ENCODE measurements at regions not wholly inside any gene's neighbourhood (a gene's known extent, or its start where the extent isn't known, plus 50 kb on each side); places are given as distances from the start of the nearest gene placed in this dataset.
A peak's percentile ranks its signal among the peaks of the same experiment; 100 is the strongest.

DNA sequence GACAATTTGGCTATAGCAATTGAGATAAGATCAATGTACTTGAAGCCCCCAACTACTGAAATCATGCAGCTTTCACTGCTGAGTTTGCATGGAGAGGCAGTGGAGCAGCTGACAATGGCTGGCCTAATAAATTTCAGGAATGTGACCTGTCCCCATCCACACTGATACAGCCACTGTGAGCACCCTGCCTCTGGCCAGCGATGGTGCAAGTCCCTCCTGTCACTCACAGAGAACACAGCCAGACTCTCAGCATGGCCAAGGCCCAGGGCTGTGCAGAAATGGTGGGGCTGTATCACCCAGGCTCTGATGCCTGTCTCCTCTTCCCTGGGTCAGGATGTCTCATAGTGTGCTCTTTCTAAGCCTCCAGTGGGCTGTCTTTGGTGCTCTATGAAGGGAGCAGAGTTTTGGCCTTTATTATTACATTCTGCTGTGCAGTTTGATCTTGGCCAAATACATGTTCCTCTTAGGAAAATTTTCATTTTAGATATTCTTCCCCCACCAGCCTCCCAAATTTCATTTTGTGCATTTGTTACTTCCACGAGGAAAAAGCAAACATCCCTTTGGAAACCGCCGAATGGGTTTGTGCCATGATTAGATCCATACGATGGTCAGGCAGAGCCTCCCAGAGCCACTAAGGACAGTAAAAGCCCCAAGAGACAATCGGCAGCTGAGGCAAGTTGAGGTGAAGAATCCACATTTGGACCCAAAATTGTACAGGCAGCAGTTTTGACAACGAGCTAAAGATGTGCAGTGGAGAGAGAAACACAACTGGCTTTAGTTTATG lies 85.1 kb upstream of the WSCD2 start:
- Histone ChIP-seq H3K36me3 (no peaks in the 10 kb centered on the region), H3K4me1 (peaks cover 0 to 3% of the 10 kb centered on the region in 2 donors), H3K4me3 (no peak overlapping the region), H3K27ac (no peak overlapping the region), H3K9me3 (no peaks in the 10 kb centered on the region), H3K27me3 (no peaks in the 10 kb centered on the region)
- DNase-seq (no peak), ATAC-seq (no peak)
- intact Hi-C loops (cut with DNase I; ENCODE audit: low total_unique reads) (no loop called here), in situ Hi-C loops (cut with MboI; ENCODE audit: low sequenced_read_pairs in 4 of 4) (no loop called here)
- TF ChIP-seq, protein P1, sequence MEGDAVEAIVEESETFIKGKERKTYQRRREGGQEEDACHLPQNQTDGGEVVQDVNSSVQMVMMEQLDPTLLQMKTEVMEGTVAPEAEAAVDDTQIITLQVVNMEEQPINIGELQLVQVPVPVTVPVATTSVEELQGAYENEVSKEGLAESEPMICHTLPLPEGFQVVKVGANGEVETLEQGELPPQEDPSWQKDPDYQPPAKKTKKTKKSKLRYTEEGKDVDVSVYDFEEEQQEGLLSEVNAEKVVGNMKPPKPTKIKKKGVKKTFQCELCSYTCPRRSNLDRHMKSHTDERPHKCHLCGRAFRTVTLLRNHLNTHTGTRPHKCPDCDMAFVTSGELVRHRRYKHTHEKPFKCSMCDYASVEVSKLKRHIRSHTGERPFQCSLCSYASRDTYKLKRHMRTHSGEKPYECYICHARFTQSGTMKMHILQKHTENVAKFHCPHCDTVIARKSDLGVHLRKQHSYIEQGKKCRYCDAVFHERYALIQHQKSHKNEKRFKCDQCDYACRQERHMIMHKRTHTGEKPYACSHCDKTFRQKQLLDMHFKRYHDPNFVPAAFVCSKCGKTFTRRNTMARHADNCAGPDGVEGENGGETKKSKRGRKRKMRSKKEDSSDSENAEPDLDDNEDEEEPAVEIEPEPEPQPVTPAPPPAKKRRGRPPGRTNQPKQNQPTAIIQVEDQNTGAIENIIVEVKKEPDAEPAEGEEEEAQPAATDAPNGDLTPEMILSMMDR (IDR thresholded peaks at IDR 0.05 in 4 of 5, conservative IDR thresholded peaks at IDR 0.05 in 1 of 5), result no peak
- no peak for TF ChIP-seq POLR2A (IDR thresholded peaks at IDR 0.05)

DNA sequence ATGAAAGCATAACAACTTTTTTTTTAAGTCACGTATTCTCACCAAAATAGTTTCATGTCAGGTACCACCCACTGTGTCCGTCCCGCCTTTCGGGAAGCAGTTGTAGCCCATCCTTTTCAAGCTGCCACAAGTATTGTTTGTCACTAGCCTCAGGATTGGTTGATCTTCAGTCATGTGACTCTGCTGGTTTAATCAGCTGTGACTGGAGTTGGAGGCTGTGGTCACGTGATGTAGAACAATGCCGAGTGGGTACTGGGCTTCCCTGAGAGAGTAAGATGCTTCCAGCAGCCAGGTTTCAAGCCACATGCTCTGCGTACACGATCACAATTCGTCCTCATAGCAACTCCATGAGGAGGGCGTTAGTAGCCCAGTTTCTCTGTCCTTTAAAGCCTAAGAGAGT lies 83.0 kb upstream of the WSCD2 start:
- DNase-seq, result no peak
- Histone ChIP-seq H3K9me3 (no peaks in the 10 kb centered on the region), H3K27ac (peak overlapping the region in 2 of 4 donors; percentile 5 to 41), H3K4me3 (no peak overlapping the region), H3K4me1 (peaks cover 0 to 3% of the 10 kb centered on the region in 2 donors), H3K36me3 (no peaks in the 10 kb centered on the region), H3K27me3 (no peaks in the 10 kb centered on the region)
- intact Hi-C loops (cut with DNase I; ENCODE audit: low total_unique reads), result no loop called here
- in situ Hi-C loops (cut with MboI; ENCODE audit: low sequenced_read_pairs in 4 of 4), result no loop called here
- TF ChIP-seq, protein P1 (IDR thresholded peaks at IDR 0.05 in 4 of 5, conservative IDR thresholded peaks at IDR 0.05 in 1 of 5), result no peak
- no peak for TF ChIP-seq POLR2A (IDR thresholded peaks at IDR 0.05)
- ATAC-seq, result no peak

DNA sequence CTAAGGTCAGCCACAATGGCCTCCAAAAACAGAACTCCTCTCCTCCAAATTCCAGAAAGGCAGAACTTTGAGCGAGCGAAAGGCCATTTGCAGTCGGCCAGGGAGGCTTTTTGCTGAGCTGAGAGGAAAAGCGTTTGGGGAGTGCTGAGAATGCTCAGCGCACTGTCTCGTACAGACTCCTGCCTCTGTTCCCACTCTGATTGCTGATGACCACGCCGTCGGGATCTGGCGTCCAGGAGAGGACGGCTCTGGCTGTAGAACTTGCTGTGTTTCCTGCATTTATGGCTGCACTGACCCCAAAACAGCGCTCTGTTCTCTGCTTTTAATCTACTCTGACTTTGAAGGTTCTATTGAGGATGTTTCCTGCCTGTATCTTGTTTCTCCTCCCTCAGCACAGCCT lies 82.4 kb upstream of the WSCD2 start:
- H3K9me3 ChIP-seq, result no peaks in the 10 kb centered on the region
- peak overlapping the region in 1 of 4 donors; percentile 20 for H3K4me3 ChIP-seq
- in situ Hi-C loops (cut with MboI; ENCODE audit: low sequenced_read_pairs in 4 of 4), result no loop called here
- H3K27me3 ChIP-seq, result no peaks in the 10 kb centered on the region
- H3K4me1 ChIP-seq, result no peaks in the 10 kb centered on the region
- intact Hi-C loops (cut with DNase I; ENCODE audit: low total_unique reads), result no loop called here
- DNase-seq (no peak), ATAC-seq (no peak)
- no peak for TF ChIP-seq POLR2A (IDR thresholded peaks at IDR 0.05)
- TF ChIP-seq, protein P1 (IDR thresholded peaks at IDR 0.05 in 4 of 5, conservative IDR thresholded peaks at IDR 0.05 in 1 of 5), result no peak
- no peaks in the 10 kb centered on the region for H3K36me3 ChIP-seq
- peak overlapping the region in 3 of 4 donors; percentile 5 to 41 (median 12) for H3K27ac ChIP-seq

DNA sequence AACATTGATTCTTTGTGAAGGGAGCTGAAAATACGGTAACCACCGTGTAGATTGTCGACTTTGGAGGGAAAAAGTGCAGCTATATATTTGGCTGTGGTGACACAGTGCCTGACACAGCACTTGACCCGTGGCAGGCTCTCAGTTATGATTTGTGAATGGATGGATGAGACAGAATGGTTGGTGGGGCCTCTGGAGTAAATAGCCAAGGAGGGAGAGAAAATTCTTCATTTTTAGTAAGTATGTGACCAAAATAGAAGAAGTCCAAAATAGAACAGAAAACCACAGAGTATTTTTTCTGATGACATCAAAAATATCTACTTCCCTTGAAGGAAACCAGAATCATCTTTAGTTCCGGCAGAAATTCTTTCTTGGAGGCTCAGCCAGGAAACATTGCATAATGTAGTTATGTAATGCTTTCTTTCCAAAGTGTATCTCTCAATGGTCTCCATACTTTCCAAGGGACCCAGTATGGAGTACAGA lies 82.0 kb upstream of the WSCD2 start:
- ATAC-seq (peak in 1 of 2 donors; percentile 68), DNase-seq (no peak)
- peak overlapping the region in 1 of 4 donors; percentile 20 for H3K4me3 ChIP-seq
- H3K9me3 ChIP-seq, result no peaks in the 10 kb centered on the region
- peak overlapping the region in 2 of 4 donors; percentile 5 to 41 for H3K27ac ChIP-seq
- no peaks in the 10 kb centered on the region for H3K4me1 ChIP-seq
- in situ Hi-C loops (cut with MboI; ENCODE audit: low sequenced_read_pairs in 4 of 4) (no loop called here), intact Hi-C loops (cut with DNase I; ENCODE audit: low total_unique reads) (no loop called here)
- no peaks in the 10 kb centered on the region for H3K36me3 ChIP-seq
- no peaks in the 10 kb centered on the region for H3K27me3 ChIP-seq
- no peak for TF ChIP-seq POLR2A (IDR thresholded peaks at IDR 0.05)
- TF ChIP-seq, protein P1 (IDR thresholded peaks at IDR 0.05 in 4 of 5, conservative IDR thresholded peaks at IDR 0.05 in 1 of 5), result no peak

Data from gastrocnemius medialis (tissue), 4 donors.